Endothelial cell of umbilical vein (primary cell): ENCODE measurements at regions not wholly inside any gene's neighbourhood (a gene's known extent, or its start where the extent isn't known, plus 50 kb on each side); places are given as distances from the start of the nearest gene placed in this dataset.

Source experiments
- BruUV-seq: library from RNA; stranded (reverse); fragments of 400-500 nt; replicated peaks from 2 replicates; lab custom pipeline; 2021; lab: Mats Ljungman, UMichigan
- CTCF ChIA-PET: fragments of 300-600, 350-600 bp; sonication (Branson Sonifier 250); formaldehyde crosslinking; loops from one replicate; lab custom pipeline; 2021; ENCODE audit warnings: antibody characterized with exemption, inconsistent platforms; lab: Charles Lee
- POLR2A ChIA-PET: fragments of 300-600, 350-600 bp; sonication (Branson Sonifier 250); formaldehyde crosslinking; loops from one replicate; lab custom pipeline; 2021; ENCODE audit warnings: antibody characterized with exemption, inconsistent platforms; lab: Charles Lee
- DNase-seq: peaks from one replicate; pipeline ENCODE4 v3.0.0-alpha.2; 2011; ENCODE audit warnings: low read depth, low spot score
- FAIRE-seq: peaks from 2 replicates; lab custom pipeline; 2011; peaks lifted over from hg19 to GRCh38; lab: Jason Lieb, UNC
- H2AFZ ChIP-seq: 2 replicates; pipeline ENCODE4 v1.6.0; 2012; ENCODE audit warnings: low read depth, low read length, control low read depth, inconsistent platforms
- H3K27ac ChIP-seq: 2 replicates; pipeline ENCODE4 v1.5.1; 2011; ENCODE audit warnings: low read depth, mild to moderate bottlenecking, control low read depth, low read length, moderate library complexity; ENCODE audit not compliant: insufficient read depth
- H3K27me3 ChIP-seq, 2 experiments: 2 replicates each; pipeline versions ENCODE4 v1.6.0 to v1.6.1; 2011; ENCODE audit warnings: low read length in 2 of 2, mixed read lengths in 1 of 2; ENCODE audit not compliant: control insufficient read depth in 2 of 2, insufficient read depth in 2 of 2
- H3K36me3 ChIP-seq, 2 experiments: 2 replicates in 1 of 2; 3 replicates in 1 of 2; pipeline ENCODE4 v1.5.1; 2011; ENCODE audit warnings: low read length in 2 of 2, mild to moderate bottlenecking in 1 of 2, moderate library complexity in 1 of 2; ENCODE audit not compliant: control insufficient read depth in 2 of 2, insufficient read depth in 2 of 2; ENCODE audit errors: extremely low read depth in 1 of 2
- H3K4me1 ChIP-seq: 3 replicates; pipeline ENCODE4 v1.5.1; 2011; ENCODE audit warnings: mild to moderate bottlenecking, low read length; ENCODE audit not compliant: control insufficient read depth, insufficient read depth; ENCODE audit errors: extremely low read depth
- H3K4me2 ChIP-seq: 2 replicates; pipeline ENCODE4 v1.6.1; 2011; ENCODE audit warnings: low read length, control low read depth, mixed read lengths; ENCODE audit not compliant: insufficient read depth
- H3K4me3 ChIP-seq, 3 experiments: fragments of 200-600 bp in 1 of 3; sonication (generic), shearing (Covaris generic) in 1 of 3; replicated peaks in 1 of 3; 2 replicates each; pipeline ENCODE4 v1.5.1; 2011 to 2016; ENCODE audit warnings: control low read depth in 3 of 3, low read length in 3 of 3, mild to moderate bottlenecking in 2 of 3, inconsistent platforms in 1 of 3, low read depth in 1 of 3, moderate library complexity in 1 of 3; ENCODE audit not compliant: insufficient read depth in 1 of 3
- H3K79me2 ChIP-seq: 2 replicates; pipeline ENCODE4 v1.6.0; 2012; ENCODE audit warnings: low read length, inconsistent platforms; ENCODE audit not compliant: control insufficient read depth, insufficient read depth
- H3K9ac ChIP-seq: replicated peaks from 2 replicates; pipeline ENCODE3; 2011; ENCODE audit warnings: low read length, control low read depth; ENCODE audit not compliant: insufficient read depth; ENCODE audit errors: extremely low read depth
- H3K9me1 ChIP-seq: replicated peaks from 3 replicates; pipeline ENCODE4 v1.6.0; 2011; ENCODE audit warnings: mild to moderate bottlenecking, low read length; ENCODE audit not compliant: control insufficient read depth, insufficient read depth; ENCODE audit errors: extremely low read depth
- H3K9me3 ChIP-seq: replicated peaks from 2 replicates; pipeline ENCODE4 v1.5.1; 2012; ENCODE audit warnings: low read length, inconsistent platforms; ENCODE audit not compliant: control insufficient read depth, insufficient read depth
- H4K20me1 ChIP-seq: replicated peaks from 2 replicates; pipeline ENCODE3; 2011; ENCODE audit warnings: mild to moderate bottlenecking, low read length; ENCODE audit not compliant: control insufficient read depth, insufficient read depth; ENCODE audit errors: extremely low read depth
- CTCF ChIP-seq, 2 donors: IDR thresholded peaks; 1 replicate in 1 of 2; 2 replicates in 1 of 2; pipeline ENCODE4 v1.5.1; 2011; ENCODE audit warnings: low read length in 2 of 2, mild to moderate bottlenecking in 2 of 2, moderate library complexity in 2 of 2, control low read depth in 1 of 2, inconsistent platforms in 1 of 2, low read depth in 1 of 2; ENCODE audit not compliant: insufficient read depth in 1 of 2; ENCODE audit errors: extremely low read depth in 1 of 2
- EZH2 ChIP-seq: IDR thresholded peaks from 2 replicates; pipeline ENCODE4 v1.6.1; 2012; ENCODE audit warnings: borderline replicate concordance, low read depth, mild to moderate bottlenecking, moderate library complexity, low read length, inconsistent platforms; ENCODE audit not compliant: severe bottlenecking
- FOS ChIP-seq: IDR thresholded peaks from 2 replicates; pipeline ENCODE4 v1.6.1; 2011; ENCODE audit warnings: mild to moderate bottlenecking, low read length, moderate library complexity, borderline replicate concordance; ENCODE audit not compliant: insufficient read depth
- GATA2 ChIP-seq: IDR thresholded peaks from 2 replicates; pipeline ENCODE4 v1.7.0; 2011; ENCODE audit warnings: low read depth, mild to moderate bottlenecking, moderate library complexity, mixed read lengths, low read length; ENCODE audit not compliant: insufficient read length, insufficient read depth
- JUN ChIP-seq: IDR thresholded peaks from 2 replicates; pipeline ENCODE4 v1.6.1; 2011; ENCODE audit warnings: borderline replicate concordance, low read depth; ENCODE audit not compliant: insufficient read length, insufficient read depth
- MAX ChIP-seq: IDR thresholded peaks from 2 replicates; pipeline ENCODE4 v1.6.1; 2011; ENCODE audit not compliant: insufficient read depth, insufficient read length
- MYC ChIP-seq: IDR thresholded peaks from one replicate; pipeline ENCODE4 v1.6.1; 2011; ENCODE audit warnings: mild to moderate bottlenecking, low read depth, low read length
- POLR2A ChIP-seq: IDR thresholded peaks from 2 replicates; pipeline ENCODE4 v1.6.1; 2012; ENCODE audit warnings: low read depth, mild to moderate bottlenecking, control low read depth, low read length
- POLR2AphosphoS5 ChIP-seq: IDR thresholded peaks from 2 replicates; pipeline ENCODE4 v1.6.1; 2012; ENCODE audit warnings: low read depth, mild to moderate bottlenecking, control low read depth, low read length, moderate library complexity; ENCODE audit not compliant: insufficient read depth
- dilution Hi-C: fragments of 300-500 bp; cut with MboI; formaldehyde crosslinking; loops from one replicate; pipeline ENCODE4 v1.15.0; 2019; ENCODE audit warnings: low sequenced_read_pairs; ENCODE audit not compliant: extremely low pct_ligation_motif_present
- intact Hi-C: fragments of 100-400 bp; cut with micrococcal nuclease; formaldehyde crosslinking; loops from one replicate; pipeline ENCODE4 v1.10.0; 2022

GRCh38 chr6:73964241-73964854 lies 268.3 kb downstream of the CD109 start:
- Histone ChIP-seq H3K36me3 (no peaks in the 10 kb centered on the region), H3K4me2 (no peak overlapping the region), H3K4me1 (peaks cover 8% of the 10 kb centered on the region), H3K27ac (no peak overlapping the region), H3K9me3 (no peaks in the 10 kb centered on the region), H3K4me3 (no peak overlapping the region), H3K27me3 (peaks cover 9 to 12% of the 10 kb centered on the region in 2 experiments), H3K9me1 (no peaks in the 10 kb centered on the region), H3K79me2 (no peaks in the 10 kb centered on the region), H4K20me1 (no peaks in the 10 kb centered on the region), H2AFZ (no peak overlapping the region), H3K9ac (no peak overlapping the region)
- dilution Hi-C loops, result no loop called here
- DNase-seq (no peak), FAIRE-seq (no peak)
- ChIA-PET CTCF (interaction anchor here (0.8 to 1.6 kb wide), 4 partner anchors 225 to 1246 kb away, joined by 3 to 8 read pairs (median 4); no protein-coding TSS in a partner anchor), POLR2A (no interaction called here)
- intact Hi-C loops, result no loop called here
- BruUV-seq, result no TSS peak
- no peak for TF ChIP-seq CTCF (IDR thresholded peaks at IDR 0.05; ENCODE audit: extremely low read depth in 1 of 2, insufficient read depth in 1 of 2, low read depth in 1 of 2, low read length in 2 of 2)
- TF ChIP-seq FOS, result no peak
- no peak for TF ChIP-seq JUN
- TF ChIP-seq POLR2A, result no peak
- no peak for TF ChIP-seq EZH2
- no peak for TF ChIP-seq MYC
- TF ChIP-seq POLR2AphosphoS5, result no peak
- TF ChIP-seq MAX, result no peak
- no peak for TF ChIP-seq GATA2
